Loucy (cell line): ENCODE measurements at regions not wholly inside any gene's neighbourhood (a gene's known extent, or its start where the extent isn't known, plus 50 kb on each side); places are given as distances from the start of the nearest gene placed in this dataset.

Experiments
- EZH2phosphoT487 ChIP-seq: fragments of 200-600 bp; IDR thresholded peaks from 2 replicates; pipeline ENCODE4 v1.6.1; 2018; ENCODE audit warnings: antibody characterized with exemption, mild to moderate bottlenecking, moderate library complexity, borderline replicate concordance
- TF ChIP-seq, protein P1 (sequence below): fragments of 200-600 bp; sonication (generic); conservative IDR thresholded peaks from 2 replicates; pipeline ENCODE4 v1.5.1; 2014; ENCODE audit warnings: mild to moderate bottlenecking, antibody characterized with exemption, low read length

GRCh38 chr11:92388380-92388779, 163.8 kb downstream of the FAT3 start:
- TF ChIP-seq, protein P1, sequence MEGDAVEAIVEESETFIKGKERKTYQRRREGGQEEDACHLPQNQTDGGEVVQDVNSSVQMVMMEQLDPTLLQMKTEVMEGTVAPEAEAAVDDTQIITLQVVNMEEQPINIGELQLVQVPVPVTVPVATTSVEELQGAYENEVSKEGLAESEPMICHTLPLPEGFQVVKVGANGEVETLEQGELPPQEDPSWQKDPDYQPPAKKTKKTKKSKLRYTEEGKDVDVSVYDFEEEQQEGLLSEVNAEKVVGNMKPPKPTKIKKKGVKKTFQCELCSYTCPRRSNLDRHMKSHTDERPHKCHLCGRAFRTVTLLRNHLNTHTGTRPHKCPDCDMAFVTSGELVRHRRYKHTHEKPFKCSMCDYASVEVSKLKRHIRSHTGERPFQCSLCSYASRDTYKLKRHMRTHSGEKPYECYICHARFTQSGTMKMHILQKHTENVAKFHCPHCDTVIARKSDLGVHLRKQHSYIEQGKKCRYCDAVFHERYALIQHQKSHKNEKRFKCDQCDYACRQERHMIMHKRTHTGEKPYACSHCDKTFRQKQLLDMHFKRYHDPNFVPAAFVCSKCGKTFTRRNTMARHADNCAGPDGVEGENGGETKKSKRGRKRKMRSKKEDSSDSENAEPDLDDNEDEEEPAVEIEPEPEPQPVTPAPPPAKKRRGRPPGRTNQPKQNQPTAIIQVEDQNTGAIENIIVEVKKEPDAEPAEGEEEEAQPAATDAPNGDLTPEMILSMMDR = peak; percentile 46
- TF ChIP-seq EZH2phosphoT487 = no peak
